Smooth muscle cell (in vitro differentiated cells): ENCODE measurements at regions not wholly inside any gene's neighbourhood (a gene's known extent, or its start where the extent isn't known, plus 50 kb on each side); places are given as distances from the start of the nearest gene placed in this dataset.

Experiments
- DNase-seq: peaks from one replicate; lab custom pipeline; 2025; ENCODE audit not compliant: unreplicated experiment; lab: John Stamatoyannopoulos, UW
- H2AFZ ChIP-seq: fragments of 200-600 bp; sonication (generic); 2 replicates; pipeline ENCODE4 v1.6.0; 2016; ENCODE audit warnings: antibody characterized with exemption, low read depth, mild to moderate bottlenecking
- H3F3A ChIP-seq: fragments of 200-600 bp; sonication (generic); 2 replicates; pipeline ENCODE4 v1.6.0; 2017; ENCODE audit warnings: antibody characterized with exemption, low read depth
- H3K27ac ChIP-seq: fragments of 200-600 bp; sonication (generic); 2 replicates; pipeline ENCODE4 v1.5.1; 2016; ENCODE audit warnings: low read depth, mild to moderate bottlenecking
- H3K27me3 ChIP-seq: fragments of 200-600 bp; sonication (generic); 2 replicates; pipeline ENCODE4 v1.6.1; 2016; ENCODE audit warnings: low read depth, mild to moderate bottlenecking
- H3K36me3 ChIP-seq: fragments of 200-600 bp; sonication (generic); 2 replicates; pipeline ENCODE4 v1.5.1; 2016; ENCODE audit warnings: low read depth
- H3K4me1 ChIP-seq: fragments of 200-600 bp; sonication (generic); 2 replicates; pipeline ENCODE4 v1.5.1; 2016; ENCODE audit warnings: low read depth
- H3K4me2 ChIP-seq: fragments of 200-600 bp; sonication (generic); 2 replicates; pipeline ENCODE4 v1.6.0; 2016; ENCODE audit warnings: mild to moderate bottlenecking
- H3K4me3 ChIP-seq: fragments of 200-600 bp; sonication (generic); 2 replicates; pipeline ENCODE4 v1.5.1; 2016; ENCODE audit warnings: mild to moderate bottlenecking
- H3K79me2 ChIP-seq: fragments of 200-600 bp; sonication (generic); 2 replicates; pipeline ENCODE4 v1.6.0; 2016; ENCODE audit warnings: low read depth, mild to moderate bottlenecking
- H3K9ac ChIP-seq: fragments of 200-600 bp; sonication (generic); 2 replicates; pipeline ENCODE4 v1.6.0; 2016; ENCODE audit warnings: low read depth
- H3K9me3 ChIP-seq: fragments of 200-600 bp; sonication (generic); replicated peaks from 2 replicates; pipeline ENCODE4 v1.5.1; 2016; ENCODE audit warnings: low read depth
- H4K20me1 ChIP-seq: fragments of 200-600 bp; sonication (generic); 2 replicates; pipeline ENCODE4 v1.6.0; 2016; ENCODE audit warnings: low read depth
- WGBS: methylation state at CpG from one replicate; pipeline ENCODE4 v1.1.7; 2016; ENCODE audit warnings: low lambda C conversion rate; 5-methylcytosine and 5-hydroxymethylcytosine counted together
- TF ChIP-seq, protein P1 (sequence below): fragments of 200-600 bp; sonication (generic); IDR thresholded peaks from 2 replicates; pipeline ENCODE4 v1.5.1; 2017; ENCODE audit warnings: borderline replicate concordance, mild to moderate bottlenecking, antibody characterized with exemption; ENCODE audit not compliant: insufficient read depth, poor library complexity, severe bottlenecking

DNA sequence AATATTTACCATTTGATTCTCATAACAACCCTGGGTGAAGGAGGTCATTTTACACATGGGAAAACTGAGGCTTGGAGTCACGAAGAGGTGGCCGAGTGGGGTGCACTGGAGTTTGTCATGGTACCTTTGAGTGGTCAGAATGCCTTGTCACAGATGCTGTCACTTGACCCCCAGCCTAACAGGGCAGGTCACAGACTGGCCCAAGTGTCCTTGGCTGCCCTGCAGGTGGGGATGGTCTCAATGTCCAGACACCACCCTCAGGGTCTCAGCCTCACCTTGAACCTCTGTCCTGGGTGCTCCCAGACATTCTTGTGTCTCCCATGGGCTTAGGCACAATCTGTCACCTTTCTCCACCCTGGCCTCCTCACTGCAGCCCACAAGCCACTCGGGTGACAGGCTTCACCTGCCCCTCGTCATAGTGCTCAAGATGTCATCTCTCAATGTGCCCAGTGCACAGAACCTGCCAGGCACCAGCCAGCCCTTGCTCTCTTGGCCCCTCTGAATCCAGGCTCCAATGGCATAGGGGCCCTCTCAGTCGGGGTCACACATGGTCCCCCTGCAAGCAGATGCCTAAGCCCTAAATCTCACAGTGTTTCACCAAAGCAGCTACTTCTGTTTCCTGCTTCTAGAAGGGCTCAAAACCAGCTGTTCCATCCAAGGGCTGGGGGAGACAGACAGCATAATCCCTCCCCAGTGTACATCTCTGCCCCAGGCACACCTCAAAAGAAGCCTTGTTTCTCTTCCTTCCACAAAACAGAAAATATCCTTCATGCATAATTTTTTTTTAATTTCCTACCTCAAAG lies 76.8 kb upstream of the NANOS1 start:
- H3K27me3 ChIP-seq = no peaks in the 10 kb centered on the region
- no peak overlapping the region for H3K4me3 ChIP-seq
- H3K79me2 ChIP-seq = no peaks in the 10 kb centered on the region
- WGBS = 95% methylated on average over 5 of the region's 5 CpGs
- H3K9me3 ChIP-seq = no peaks in the 10 kb centered on the region
- no peaks in the 10 kb centered on the region for H3K4me1 ChIP-seq
- no peak for DNase-seq
- H3F3A ChIP-seq = no peaks in the 10 kb centered on the region
- no peak overlapping the region for H3K27ac ChIP-seq
- no peaks in the 10 kb centered on the region for H4K20me1 ChIP-seq
- H3K36me3 ChIP-seq = no peaks in the 10 kb centered on the region
- H3K9ac ChIP-seq = no peak overlapping the region
- TF ChIP-seq, protein P1, sequence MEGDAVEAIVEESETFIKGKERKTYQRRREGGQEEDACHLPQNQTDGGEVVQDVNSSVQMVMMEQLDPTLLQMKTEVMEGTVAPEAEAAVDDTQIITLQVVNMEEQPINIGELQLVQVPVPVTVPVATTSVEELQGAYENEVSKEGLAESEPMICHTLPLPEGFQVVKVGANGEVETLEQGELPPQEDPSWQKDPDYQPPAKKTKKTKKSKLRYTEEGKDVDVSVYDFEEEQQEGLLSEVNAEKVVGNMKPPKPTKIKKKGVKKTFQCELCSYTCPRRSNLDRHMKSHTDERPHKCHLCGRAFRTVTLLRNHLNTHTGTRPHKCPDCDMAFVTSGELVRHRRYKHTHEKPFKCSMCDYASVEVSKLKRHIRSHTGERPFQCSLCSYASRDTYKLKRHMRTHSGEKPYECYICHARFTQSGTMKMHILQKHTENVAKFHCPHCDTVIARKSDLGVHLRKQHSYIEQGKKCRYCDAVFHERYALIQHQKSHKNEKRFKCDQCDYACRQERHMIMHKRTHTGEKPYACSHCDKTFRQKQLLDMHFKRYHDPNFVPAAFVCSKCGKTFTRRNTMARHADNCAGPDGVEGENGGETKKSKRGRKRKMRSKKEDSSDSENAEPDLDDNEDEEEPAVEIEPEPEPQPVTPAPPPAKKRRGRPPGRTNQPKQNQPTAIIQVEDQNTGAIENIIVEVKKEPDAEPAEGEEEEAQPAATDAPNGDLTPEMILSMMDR = no peak
- no peak overlapping the region for H3K4me2 ChIP-seq
- H2AFZ ChIP-seq = no peak overlapping the region

DNA sequence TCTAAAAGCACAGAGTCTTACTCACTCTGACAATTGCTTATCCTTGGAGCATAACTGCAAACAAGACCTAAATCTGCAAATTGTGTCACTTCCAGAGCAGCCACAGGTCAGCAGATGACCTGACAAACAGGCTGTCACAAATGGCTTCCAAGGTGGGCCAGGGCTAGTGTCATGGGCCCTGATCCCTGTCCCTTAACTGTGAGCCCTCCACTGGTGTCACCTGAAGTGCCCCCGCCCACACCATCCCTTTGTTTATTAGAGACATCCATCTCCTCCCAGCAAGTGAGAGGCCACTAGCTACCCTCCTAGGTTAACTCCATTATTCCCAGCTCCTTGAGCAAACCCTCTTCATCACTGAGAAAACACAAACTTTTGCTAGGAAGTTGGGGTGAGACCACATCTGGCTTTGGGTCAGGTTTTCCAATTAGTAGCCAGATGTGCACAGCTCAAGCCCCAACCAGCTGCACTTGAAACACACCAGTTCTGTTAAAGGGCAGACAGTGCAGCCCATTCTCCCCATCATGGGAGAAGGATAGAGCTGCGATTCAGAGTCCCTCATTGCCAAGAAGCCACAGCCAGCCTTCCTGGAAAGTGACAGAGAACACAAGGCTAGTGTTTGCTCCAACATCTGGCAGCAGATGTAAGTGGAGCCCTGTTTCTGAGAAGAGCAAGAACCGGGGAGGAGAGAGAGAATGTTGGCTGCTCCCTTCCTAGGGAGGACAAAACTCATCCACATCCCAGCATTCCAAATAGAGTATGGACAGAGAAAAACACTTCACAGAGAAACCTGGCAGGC lies 75.7 kb upstream of the NANOS1 start:
- Histone ChIP-seq H3K27me3 (no peaks in the 10 kb centered on the region), H3F3A (no peaks in the 10 kb centered on the region), H3K27ac (no peak overlapping the region), H3K4me2 (no peak overlapping the region), H3K9me3 (no peaks in the 10 kb centered on the region), H2AFZ (no peak overlapping the region), H3K9ac (no peak overlapping the region), H3K79me2 (no peaks in the 10 kb centered on the region), H3K4me1 (no peaks in the 10 kb centered on the region), H3K4me3 (no peak overlapping the region), H3K36me3 (no peaks in the 10 kb centered on the region), H4K20me1 (no peaks in the 10 kb centered on the region)
- TF ChIP-seq, protein P1 = no peak
- WGBS = 86% methylated on average over 3 of the region's 3 CpGs
- no peak for DNase-seq

DNA sequence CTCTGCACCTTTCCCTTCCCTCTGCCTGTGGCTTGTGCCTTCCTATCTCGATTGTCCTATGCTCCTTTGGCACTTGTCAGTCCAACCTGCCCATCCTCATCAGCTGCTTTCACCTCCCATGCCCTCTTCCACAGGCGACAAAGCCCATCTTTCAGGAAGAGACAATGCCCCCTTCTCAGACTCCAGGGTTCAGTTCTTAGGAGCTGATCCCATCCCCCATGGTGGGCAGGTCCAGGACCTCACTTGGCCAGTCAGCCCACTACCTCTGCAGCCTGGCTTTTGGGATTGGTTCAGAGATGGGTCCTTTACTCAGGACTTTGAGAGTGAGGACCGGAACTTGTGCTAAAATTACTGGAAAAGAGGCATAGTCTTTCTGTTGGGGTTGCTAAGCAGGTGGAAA lies 74.0 kb upstream of the NANOS1 start:
- no peaks in the 10 kb centered on the region for H3K36me3 ChIP-seq
- H3K4me3 ChIP-seq = no peak overlapping the region
- H3K9me3 ChIP-seq = no peaks in the 10 kb centered on the region
- DNase-seq = no peak
- H3K79me2 ChIP-seq = no peaks in the 10 kb centered on the region
- TF ChIP-seq, protein P1 = no peak
- no peaks in the 10 kb centered on the region for H4K20me1 ChIP-seq
- no peak overlapping the region for H2AFZ ChIP-seq
- no peaks in the 10 kb centered on the region for H3K4me1 ChIP-seq
- H3K27ac ChIP-seq = no peak overlapping the region
- no peaks in the 10 kb centered on the region for H3F3A ChIP-seq
- H3K27me3 ChIP-seq = no peaks in the 10 kb centered on the region
- 82% methylated on average over 3 of the region's 3 CpGs for WGBS
- no peak overlapping the region for H3K9ac ChIP-seq
- H3K4me2 ChIP-seq = no peak overlapping the region
